ENCODE measurements at regions not wholly inside any gene's neighbourhood (a gene's known extent, or its start where the extent isn't known, plus 50 kb on each side); places are given as distances from the start of the nearest gene placed in this dataset.
"Not testable (repeated sequence)": the region's sequence is repeated elsewhere in the genome, so short reads cannot be mapped to it uniquely, and the experiment has no call there.

DNA sequence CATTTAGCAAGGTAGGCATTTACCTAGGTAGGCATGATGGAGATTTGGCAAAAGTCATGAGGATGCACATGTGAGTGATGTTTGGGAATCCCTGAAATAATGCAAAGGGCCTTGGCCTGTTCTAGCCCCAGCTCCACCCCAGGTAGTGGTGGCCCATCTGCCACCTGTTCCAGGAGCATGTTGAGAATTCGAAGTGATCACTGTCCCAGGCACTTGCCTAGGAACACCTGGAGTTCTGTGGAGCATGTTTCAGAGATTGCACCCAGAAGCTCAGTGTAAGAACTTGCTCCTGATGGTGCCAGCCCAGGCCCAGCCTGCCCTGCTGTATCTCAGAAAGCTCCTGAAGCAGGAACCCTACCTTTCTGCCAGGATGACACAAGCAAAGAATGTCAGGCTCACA is 211.6 kb upstream of the ZNF469 start:
- H2BK15ac ChIP-seq (ENCODE audit: low read depth, poor library complexity, severe bottlenecking); H3K4me3 ChIP-seq (ENCODE audit: insufficient read depth in 1 of 2, low read depth in 1 of 2, low read length in 2 of 2); H3K36me3 ChIP-seq (ENCODE audit: control insufficient read depth in 1 of 2, insufficient read depth in 2 of 2, low read depth in 1 of 2, low read length in 2 of 2); H2BK5ac ChIP-seq (ENCODE audit: low read depth, low read length, poor library complexity, severe bottlenecking); H4K8ac ChIP-seq (ENCODE audit: low read length); H3K23ac ChIP-seq (ENCODE audit: low read length in 2 of 2); H3K18ac ChIP-seq (ENCODE audit: low read depth in 1 of 2, low read length in 2 of 2); H3K14ac ChIP-seq (ENCODE audit: low read length in 2 of 2); H2BK120ac ChIP-seq (ENCODE audit: low read depth, low read length); H2AFZ ChIP-seq (ENCODE audit: low read depth, low read length); H3K4me2 ChIP-seq (ENCODE audit: low read length, poor library complexity, severe bottlenecking); H2BK12ac ChIP-seq (ENCODE audit: low read length in 2 of 2); H3K27me3 ChIP-seq (ENCODE audit: control insufficient read depth in 1 of 2, insufficient read depth in 1 of 2, low read length in 2 of 2); H3K27ac ChIP-seq (ENCODE audit: low read length, poor library complexity, severe bottlenecking); H3K4me1 ChIP-seq (ENCODE audit: control insufficient read depth, insufficient read depth, low read depth, low read length); H2AK5ac ChIP-seq (ENCODE audit: low read length, severe bottlenecking); DNase-seq; H4K91ac ChIP-seq (ENCODE audit: low read length); H3K4ac ChIP-seq (ENCODE audit: low read depth in 1 of 2, low read length in 2 of 2); H3K79me1 ChIP-seq (replicated peaks; ENCODE audit: low read length, poor library complexity, severe bottlenecking); H3K9ac ChIP-seq (ENCODE audit: low read length): not testable (repeated sequence)
- H3K9me3 ChIP-seq (ENCODE audit: control insufficient read depth, low read length), result peaks cover 11% of the 10 kb centered on the region
- 74% methylated on average over 1 of the region's 1 CpG for WGBS

DNA sequence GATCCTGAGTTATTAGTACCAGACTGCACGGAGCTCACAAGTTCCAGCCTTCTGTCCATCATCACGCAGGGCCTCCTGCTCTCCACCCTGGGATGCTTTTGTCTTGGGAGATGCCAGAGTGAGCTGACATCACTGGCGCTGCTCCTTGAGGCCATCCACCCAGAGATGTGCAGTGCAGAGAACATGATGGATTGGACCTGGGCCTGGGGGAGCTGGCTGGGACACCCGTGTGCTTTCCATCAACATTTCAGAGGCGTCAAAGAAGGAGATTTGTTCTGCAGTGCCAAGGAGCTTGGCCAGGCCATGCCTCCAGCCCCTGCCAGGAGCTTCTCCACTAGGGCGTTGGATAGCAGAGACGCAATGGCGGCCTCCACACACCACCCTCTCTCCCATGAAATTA is 206.6 kb upstream of the ZNF469 start:
- H3K27me3 ChIP-seq (ENCODE audit: control insufficient read depth in 1 of 2, insufficient read depth in 1 of 2, low read length in 2 of 2); H3K4me2 ChIP-seq (ENCODE audit: low read length, poor library complexity, severe bottlenecking); H2BK12ac ChIP-seq (ENCODE audit: low read length in 2 of 2); H2AK5ac ChIP-seq (ENCODE audit: low read length, severe bottlenecking); H3K18ac ChIP-seq (ENCODE audit: low read depth in 1 of 2, low read length in 2 of 2); H3K9ac ChIP-seq (ENCODE audit: low read length); H2BK15ac ChIP-seq (ENCODE audit: low read depth, poor library complexity, severe bottlenecking); H3K4me1 ChIP-seq (ENCODE audit: control insufficient read depth, insufficient read depth, low read depth, low read length); H4K91ac ChIP-seq (ENCODE audit: low read length); H3K4me3 ChIP-seq (ENCODE audit: insufficient read depth in 1 of 2, low read depth in 1 of 2, low read length in 2 of 2); H3K27ac ChIP-seq (ENCODE audit: low read length, poor library complexity, severe bottlenecking); H3K23ac ChIP-seq (ENCODE audit: low read length in 2 of 2); H3K4ac ChIP-seq (ENCODE audit: low read depth in 1 of 2, low read length in 2 of 2); H2AFZ ChIP-seq (ENCODE audit: low read depth, low read length); H2BK5ac ChIP-seq (ENCODE audit: low read depth, low read length, poor library complexity, severe bottlenecking); H4K8ac ChIP-seq (ENCODE audit: low read length); H3K14ac ChIP-seq (ENCODE audit: low read length in 2 of 2); DNase-seq; H2BK120ac ChIP-seq (ENCODE audit: low read depth, low read length); H3K36me3 ChIP-seq (ENCODE audit: control insufficient read depth in 1 of 2, insufficient read depth in 2 of 2, low read depth in 1 of 2, low read length in 2 of 2); H3K79me1 ChIP-seq (replicated peaks; ENCODE audit: low read length, poor library complexity, severe bottlenecking): not testable (repeated sequence)
- WGBS, result no CpG with 5 or more reads among the region's 8 CpGs
- peaks cover 11% of the 10 kb centered on the region for H3K9me3 ChIP-seq (ENCODE audit: control insufficient read depth, low read length)

DNA sequence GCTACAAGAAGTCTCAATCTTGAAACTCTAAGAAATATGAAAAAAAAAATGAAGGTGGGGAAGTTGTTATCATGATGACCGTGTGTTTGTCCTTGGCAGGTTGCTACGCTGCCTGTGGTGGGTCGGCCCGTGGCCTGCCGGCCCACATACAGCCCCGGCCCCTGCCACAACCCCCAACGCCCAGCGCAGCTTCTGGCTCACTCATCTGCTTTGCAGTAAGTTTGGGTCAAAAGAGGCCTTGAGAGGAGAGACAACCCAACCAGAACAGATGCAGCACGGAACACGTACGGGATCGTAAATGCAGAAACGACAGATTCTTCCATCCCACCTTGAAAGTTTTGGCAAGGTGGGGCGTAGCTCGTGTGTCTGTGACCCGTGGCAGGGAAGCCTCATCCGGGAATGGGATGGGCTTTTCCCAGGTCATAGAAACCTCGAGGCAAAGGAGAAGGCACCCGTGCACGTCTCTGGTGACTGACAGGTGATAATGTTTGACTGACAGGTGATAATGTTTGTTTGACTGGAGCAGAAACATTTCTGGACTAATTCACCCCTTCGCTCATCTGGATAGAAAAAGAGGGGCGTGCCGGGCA is 206.1 kb upstream of the ZNF469 start:
- H3K23ac ChIP-seq (ENCODE audit: low read length in 2 of 2); H3K18ac ChIP-seq (ENCODE audit: low read depth in 1 of 2, low read length in 2 of 2); H3K36me3 ChIP-seq (ENCODE audit: control insufficient read depth in 1 of 2, insufficient read depth in 2 of 2, low read depth in 1 of 2, low read length in 2 of 2); H3K27ac ChIP-seq (ENCODE audit: low read length, poor library complexity, severe bottlenecking); H3K4ac ChIP-seq (ENCODE audit: low read depth in 1 of 2, low read length in 2 of 2); H3K9ac ChIP-seq (ENCODE audit: low read length); H2BK15ac ChIP-seq (ENCODE audit: low read depth, poor library complexity, severe bottlenecking); H3K4me2 ChIP-seq (ENCODE audit: low read length, poor library complexity, severe bottlenecking); H2BK120ac ChIP-seq (ENCODE audit: low read depth, low read length); H2AK5ac ChIP-seq (ENCODE audit: low read length, severe bottlenecking); H3K27me3 ChIP-seq (ENCODE audit: control insufficient read depth in 1 of 2, insufficient read depth in 1 of 2, low read length in 2 of 2); H2AFZ ChIP-seq (ENCODE audit: low read depth, low read length); H2BK5ac ChIP-seq (ENCODE audit: low read depth, low read length, poor library complexity, severe bottlenecking); H3K4me3 ChIP-seq (ENCODE audit: insufficient read depth in 1 of 2, low read depth in 1 of 2, low read length in 2 of 2); H4K8ac ChIP-seq (ENCODE audit: low read length); H3K14ac ChIP-seq (ENCODE audit: low read length in 2 of 2); DNase-seq; H3K4me1 ChIP-seq (ENCODE audit: control insufficient read depth, insufficient read depth, low read depth, low read length); H2BK12ac ChIP-seq (ENCODE audit: low read length in 2 of 2); H4K91ac ChIP-seq (ENCODE audit: low read length); H3K79me1 ChIP-seq (replicated peaks; ENCODE audit: low read length, poor library complexity, severe bottlenecking): not testable (repeated sequence)
- 90% methylated on average over 21 of the region's 23 CpGs for WGBS
- H3K9me3 ChIP-seq (ENCODE audit: control insufficient read depth, low read length), result peaks cover 11% of the 10 kb centered on the region

GRCh38 chr16:88178251-88178650 is 204.5 kb upstream of the ZNF469 start:
- not testable (repeated sequence) for H3K4me1 ChIP-seq (ENCODE audit: control insufficient read depth, insufficient read depth, low read depth, low read length); H3K27ac ChIP-seq (ENCODE audit: low read length, poor library complexity, severe bottlenecking); H4K91ac ChIP-seq (ENCODE audit: low read length); DNase-seq; H3K27me3 ChIP-seq (ENCODE audit: control insufficient read depth in 1 of 2, insufficient read depth in 1 of 2, low read length in 2 of 2); H2BK12ac ChIP-seq (ENCODE audit: low read length in 2 of 2); H2BK120ac ChIP-seq (ENCODE audit: low read depth, low read length); H2BK15ac ChIP-seq (ENCODE audit: low read depth, poor library complexity, severe bottlenecking); H2AK5ac ChIP-seq (ENCODE audit: low read length, severe bottlenecking); H3K9ac ChIP-seq (ENCODE audit: low read length); H3K4me2 ChIP-seq (ENCODE audit: low read length, poor library complexity, severe bottlenecking); H3K4ac ChIP-seq (ENCODE audit: low read depth in 1 of 2, low read length in 2 of 2); H4K8ac ChIP-seq (ENCODE audit: low read length); H3K23ac ChIP-seq (ENCODE audit: low read length in 2 of 2); H3K14ac ChIP-seq (ENCODE audit: low read length in 2 of 2); H3K4me3 ChIP-seq (ENCODE audit: insufficient read depth in 1 of 2, low read depth in 1 of 2, low read length in 2 of 2); H3K18ac ChIP-seq (ENCODE audit: low read depth in 1 of 2, low read length in 2 of 2); H2BK5ac ChIP-seq (ENCODE audit: low read depth, low read length, poor library complexity, severe bottlenecking); H3K9me3 ChIP-seq (ENCODE audit: control insufficient read depth, low read length); H2AFZ ChIP-seq (ENCODE audit: low read depth, low read length); H3K36me3 ChIP-seq (ENCODE audit: control insufficient read depth in 1 of 2, insufficient read depth in 2 of 2, low read depth in 1 of 2, low read length in 2 of 2); H3K79me1 ChIP-seq (replicated peaks; ENCODE audit: low read length, poor library complexity, severe bottlenecking)
- WGBS, result 82% methylated on average over 14 of the region's 15 CpGs
